ENCODE measurements at regions not wholly inside any gene's neighbourhood (a gene's known extent, or its start where the extent isn't known, plus 50 kb on each side); places are given as distances from the start of the nearest gene placed in this dataset.
"Not testable (repeated sequence)": the region's sequence is repeated elsewhere in the genome, so short reads cannot be mapped to it uniquely, and the experiment has no call there.

DNA sequence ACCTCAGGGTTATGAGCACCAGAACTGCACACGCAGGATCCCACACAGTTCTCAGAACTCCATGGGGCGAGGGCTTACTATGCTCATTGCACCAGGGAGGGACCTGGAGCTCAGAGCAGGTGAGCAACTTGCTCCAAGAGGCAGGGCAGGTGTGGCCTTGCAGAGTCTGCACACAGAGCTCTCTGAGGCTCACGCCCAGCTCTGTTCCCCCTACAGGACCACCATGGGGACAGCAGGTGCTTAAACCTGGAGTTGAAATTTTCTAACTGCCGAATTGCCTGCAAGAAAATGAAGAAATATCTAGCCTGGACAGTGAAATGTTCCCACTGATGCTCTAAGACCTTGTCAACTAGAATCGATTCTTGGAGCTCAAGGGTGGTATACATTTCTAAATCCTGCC is 49.9 kb upstream of the MSMB start:
- TF ChIP-seq POLR2A (IDR thresholded peaks at IDR 0.05; ENCODE audit: low read depth, low read length); TAF1 (IDR thresholded peaks at IDR 0.05; ENCODE audit: borderline replicate concordance, low read depth, low read length); POLR2AphosphoS5 (IDR thresholded peaks at IDR 0.05; ENCODE audit: low read depth, low read length): not testable (repeated sequence)

Measured in GM12892 (cell line).